SK-N-MC (cell line): ENCODE measurements at regions not wholly inside any gene's neighbourhood (a gene's known extent, or its start where the extent isn't known, plus 50 kb on each side); places are given as distances from the start of the nearest gene placed in this dataset.

ENCODE experiments used
- DNase-seq: peaks from one replicate; pipeline ENCODE4 v3.0.0-alpha.2; 2011; ENCODE audit warnings: low read depth, low spot score
- H3K27ac ChIP-seq: fragments of 200-600 bp; sonication (generic); 2 replicates; pipeline ENCODE4 v1.5.1; 2016; ENCODE audit warnings: mixed run types
- H3K36me3 ChIP-seq: fragments of 200-600 bp; sonication (generic); 2 replicates; pipeline ENCODE4 v1.6.1; 2017; ENCODE audit warnings: antibody characterized with exemption, low read length, mixed read lengths; ENCODE audit not compliant: insufficient read depth
- H3K4me3 ChIP-seq: fragments of 200-600 bp; sonication (generic); 2 replicates; pipeline ENCODE4 v1.5.1; 2016
- H3K9ac ChIP-seq: fragments of 200-600 bp; sonication (generic); 2 replicates; pipeline ENCODE4 v1.8.0; 2017; ENCODE audit warnings: mixed run types, mixed read lengths; ENCODE audit not compliant: insufficient read length
- H3K9me3 ChIP-seq: fragments of 200-600 bp; sonication (generic); 2 replicates; pipeline ENCODE4 v1.6.1; 2017; ENCODE audit warnings: low read depth, mild to moderate bottlenecking, antibody characterized with exemption, low read length, moderate library complexity, mixed read lengths
- EZH2 ChIP-seq: fragments of 200-600 bp; sonication (generic); IDR thresholded peaks from one replicate; pipeline ENCODE4 v1.6.1; 2017; ENCODE audit warnings: antibody characterized with exemption
- FOXP2 ChIP-seq: optimal IDR thresholded peaks from 2 replicates; pipeline ENCODE3; 2011; ENCODE audit warnings: mild to moderate bottlenecking, moderate library complexity; ENCODE audit not compliant: insufficient read depth; ENCODE audit errors: extremely low read length, control extremely low read depth
- POLR2AphosphoS5 ChIP-seq: IDR thresholded peaks from 2 replicates; pipeline ENCODE4 v1.6.1; 2012; ENCODE audit warnings: mild to moderate bottlenecking, low read depth, low read length, borderline replicate concordance

GRCh38 chr1:232252546-232253118 lies 377.3 kb downstream of the SIPA1L2 start:
- H3K36me3 ChIP-seq: no peaks in the 10 kb centered on the region
- H3K27ac ChIP-seq: no peak overlapping the region
- H3K9ac ChIP-seq: no peak overlapping the region
- DNase-seq: no peak
- H3K4me3 ChIP-seq: no peak overlapping the region
- no peak for TF ChIP-seq FOXP2
- no peak for TF ChIP-seq EZH2
- no peak for TF ChIP-seq POLR2AphosphoS5
- H3K9me3 ChIP-seq: no peaks in the 10 kb centered on the region

GRCh38 chr1:232250838-232251237 lies 379.1 kb downstream of the SIPA1L2 start:
- DNase-seq: no peak
- H3K4me3 ChIP-seq: no peak overlapping the region
- H3K27ac ChIP-seq: no peak overlapping the region
- no peaks in the 10 kb centered on the region for H3K36me3 ChIP-seq
- no peak overlapping the region for H3K9ac ChIP-seq
- no peak for TF ChIP-seq FOXP2
- no peak for TF ChIP-seq POLR2AphosphoS5
- no peak for TF ChIP-seq EZH2
- H3K9me3 ChIP-seq: no peaks in the 10 kb centered on the region

- no peak overlapping the region for H3K4me3 ChIP-seq
- TF ChIP-seq FOXP2 (no peak), POLR2AphosphoS5 (no peak), EZH2 (no peak)
- no peak for DNase-seq
Measured at GRCh38 chr1:232249861-232250777, 379.8 kb downstream of the SIPA1L2 start.

GRCh38 chr1:232249339-232249738 lies 380.6 kb downstream of the SIPA1L2 start:
- H3K27ac ChIP-seq: no peak overlapping the region
- TF ChIP-seq EZH2 (no peak), POLR2AphosphoS5 (no peak)
- no peaks in the 10 kb centered on the region for H3K9me3 ChIP-seq
- H3K9ac ChIP-seq: no peak overlapping the region
- H3K36me3 ChIP-seq: no peaks in the 10 kb centered on the region
- no peak for DNase-seq
- H3K4me3 ChIP-seq: no peak overlapping the region

More at GRCh38 chr1:232249861-232250777, 379.8 kb downstream of the SIPA1L2 start:
- Histone ChIP-seq H3K27ac (no peak overlapping the region), H3K9me3 (no peaks in the 10 kb centered on the region), H3K36me3 (no peaks in the 10 kb centered on the region), H3K9ac (no peak overlapping the region)

- no peak overlapping the region for H3K9ac ChIP-seq
- no peaks in the 10 kb centered on the region for H3K36me3 ChIP-seq
- H3K4me3 ChIP-seq: no peak overlapping the region
- no peaks in the 10 kb centered on the region for H3K9me3 ChIP-seq
- no peak overlapping the region for H3K27ac ChIP-seq
- no peak for TF ChIP-seq POLR2AphosphoS5
- no peak for DNase-seq
Measured at GRCh38 chr1:232248276-232248820, 381.6 kb downstream of the SIPA1L2 start.

GRCh38 chr1:232247669-232248068 lies 382.3 kb downstream of the SIPA1L2 start:
- no peak for TF ChIP-seq POLR2AphosphoS5
- TF ChIP-seq FOXP2: no peak
- TF ChIP-seq EZH2: no peak
- H3K9ac ChIP-seq: no peak overlapping the region
- no peak overlapping the region for H3K27ac ChIP-seq
- no peak overlapping the region for H3K4me3 ChIP-seq
- no peaks in the 10 kb centered on the region for H3K9me3 ChIP-seq
- H3K36me3 ChIP-seq: no peaks in the 10 kb centered on the region
- DNase-seq: no peak

- H3K9me3 ChIP-seq: no peaks in the 10 kb centered on the region
- H3K9ac ChIP-seq: no peak overlapping the region
- DNase-seq: no peak
- H3K36me3 ChIP-seq: no peaks in the 10 kb centered on the region
- no peak overlapping the region for H3K4me3 ChIP-seq
- TF ChIP-seq FOXP2: no peak
- H3K27ac ChIP-seq: no peak overlapping the region
Measured at GRCh38 chr1:232244426-232244825, 385.5 kb downstream of the SIPA1L2 start.

- H3K9me3 ChIP-seq: no peaks in the 10 kb centered on the region
Measured at GRCh38 chr1:232239998-232240397, 389.9 kb downstream of the SIPA1L2 start.

GRCh38 chr1:232239522-232239921 lies 390.4 kb downstream of the SIPA1L2 start:
- Histone ChIP-seq H3K9me3 (no peaks in the 10 kb centered on the region), H3K36me3 (no peaks in the 10 kb centered on the region), H3K4me3 (no peak overlapping the region), H3K27ac (no peak overlapping the region), H3K9ac (no peak overlapping the region)
- DNase-seq: no peak
- no peak for TF ChIP-seq POLR2AphosphoS5
- no peak for TF ChIP-seq EZH2
- no peak for TF ChIP-seq FOXP2

More at GRCh38 chr1:232239998-232240397, 389.9 kb downstream of the SIPA1L2 start:
- H3K36me3 ChIP-seq: no peaks in the 10 kb centered on the region
- no peak for DNase-seq
- H3K27ac ChIP-seq: no peak overlapping the region
- TF ChIP-seq EZH2: no peak
- no peak for TF ChIP-seq POLR2AphosphoS5
- no peak for TF ChIP-seq FOXP2
- no peak overlapping the region for H3K9ac ChIP-seq
- no peak overlapping the region for H3K4me3 ChIP-seq
